ENCODE measurements at regions not wholly inside any gene's neighbourhood (a gene's known extent, or its start where the extent isn't known, plus 50 kb on each side); places are given as distances from the start of the nearest gene placed in this dataset.

GRCh38 chr17:69876757-69877156, 198.3 kb upstream of the KCNJ16 start:
- no peak for TF ChIP-seq EZH2 (IDR thresholded peaks at IDR 0.05; ENCODE audit: insufficient read depth, poor library complexity, severe bottlenecking)
- TF ChIP-seq EZH2phosphoT487 (IDR thresholded peaks at IDR 0.05; ENCODE audit: insufficient read depth, low read depth), result no peak

All from GM23248 (cell line).